Esophagus squamous epithelium (tissue), 4 donors: ENCODE measurements at regions not wholly inside any gene's neighbourhood (a gene's known extent, or its start where the extent isn't known, plus 50 kb on each side); places are given as distances from the start of the nearest gene placed in this dataset.

Experiments
- CTCF ChIP-seq, 6 experiments: fragments of 450-650 bp in 4 of 6; fragments of 200-600 bp in 2 of 6; sonication (generic) in 2 of 6; IDR thresholded peaks; one replicate each; pipeline ENCODE4 v1.5.1; 2016 to 2019; ENCODE audit warnings: antibody characterized with exemption in 6 of 6, mild to moderate bottlenecking in 4 of 6, moderate library complexity in 4 of 6
- POLR2A ChIP-seq, 4 donors: fragments of 450-650 bp; IDR thresholded peaks; one replicate each; pipeline ENCODE4 v1.6.1; 2017; ENCODE audit warnings: antibody characterized with exemption in 4 of 4, mild to moderate bottlenecking in 4 of 4, moderate library complexity in 3 of 4

- TF ChIP-seq POLR2A (IDR thresholded peaks at IDR 0.05) (no peak), CTCF (IDR thresholded peaks at IDR 0.05) (no peak)
These were observed 377.2 kb upstream of the SALL3 start for GRCh38 chr18:78602430-78602829.
